ENCODE measurements at regions not wholly inside any gene's neighbourhood (a gene's known extent, or its start where the extent isn't known, plus 50 kb on each side); places are given as distances from the start of the nearest gene placed in this dataset.

DNA sequence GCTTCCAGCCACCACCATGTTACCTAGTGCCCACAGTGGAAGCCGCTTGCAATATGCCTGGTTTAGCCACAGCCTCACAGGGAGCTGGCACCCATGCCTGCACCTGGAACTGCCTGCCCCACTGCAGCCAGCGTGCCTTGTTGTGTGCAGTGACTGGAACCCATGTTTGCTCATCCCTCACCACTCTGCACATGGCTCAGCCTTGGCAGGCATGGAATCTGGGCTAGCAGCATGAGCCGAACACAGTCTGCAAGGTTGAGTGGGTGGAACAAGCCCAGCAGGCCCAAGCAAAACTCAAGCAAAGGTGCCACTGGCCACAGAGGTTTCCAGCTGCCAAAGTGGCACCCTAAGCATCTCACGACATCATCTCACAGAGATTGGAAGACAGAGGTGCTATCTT lies 269.5 kb downstream of the PCDH20 start:
- TF ChIP-seq CTCF (conservative IDR thresholded peaks at IDR 0.05) (no peak), EZH2 (IDR thresholded peaks at IDR 0.05; ENCODE audit: low read depth) (no peak)
